HG02610 (cell line): ENCODE measurements at regions not wholly inside any gene's neighbourhood (a gene's known extent, or its start where the extent isn't known, plus 50 kb on each side); places are given as distances from the start of the nearest gene placed in this dataset.
"Not testable (repeated sequence)": the region's sequence is repeated elsewhere in the genome, so short reads cannot be mapped to it uniquely, and the experiment has no call there.

Experiments used
- ATAC-seq: cut with Tn5 transposase; IDR thresholded peaks from one replicate; pipeline ENCODE4 v1.9.1; 2021; ENCODE audit warnings: mild to moderate bottlenecking, moderate library complexity; ENCODE audit not compliant: unreplicated experiment

DNA sequence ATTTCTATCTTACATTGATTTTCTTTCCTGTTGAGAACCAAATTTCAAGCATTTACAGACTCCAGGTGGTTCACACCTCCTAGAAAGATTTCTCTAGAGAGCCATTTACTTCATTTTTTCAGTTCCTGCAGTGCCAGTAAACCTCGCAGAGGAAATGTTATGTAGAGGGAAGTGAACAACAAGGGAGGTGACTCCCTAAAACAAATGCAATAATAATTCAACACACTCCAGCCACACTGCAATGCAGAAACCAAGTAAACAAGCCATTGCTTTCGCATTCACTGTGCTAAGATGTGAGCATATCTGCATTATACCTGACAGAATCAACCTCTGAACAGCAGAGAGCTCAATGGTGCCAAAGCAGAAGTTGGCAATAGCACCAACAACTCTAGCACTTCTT is 215.1 kb downstream of the RBM26 start:
- peak; percentile 19 for ATAC-seq

DNA sequence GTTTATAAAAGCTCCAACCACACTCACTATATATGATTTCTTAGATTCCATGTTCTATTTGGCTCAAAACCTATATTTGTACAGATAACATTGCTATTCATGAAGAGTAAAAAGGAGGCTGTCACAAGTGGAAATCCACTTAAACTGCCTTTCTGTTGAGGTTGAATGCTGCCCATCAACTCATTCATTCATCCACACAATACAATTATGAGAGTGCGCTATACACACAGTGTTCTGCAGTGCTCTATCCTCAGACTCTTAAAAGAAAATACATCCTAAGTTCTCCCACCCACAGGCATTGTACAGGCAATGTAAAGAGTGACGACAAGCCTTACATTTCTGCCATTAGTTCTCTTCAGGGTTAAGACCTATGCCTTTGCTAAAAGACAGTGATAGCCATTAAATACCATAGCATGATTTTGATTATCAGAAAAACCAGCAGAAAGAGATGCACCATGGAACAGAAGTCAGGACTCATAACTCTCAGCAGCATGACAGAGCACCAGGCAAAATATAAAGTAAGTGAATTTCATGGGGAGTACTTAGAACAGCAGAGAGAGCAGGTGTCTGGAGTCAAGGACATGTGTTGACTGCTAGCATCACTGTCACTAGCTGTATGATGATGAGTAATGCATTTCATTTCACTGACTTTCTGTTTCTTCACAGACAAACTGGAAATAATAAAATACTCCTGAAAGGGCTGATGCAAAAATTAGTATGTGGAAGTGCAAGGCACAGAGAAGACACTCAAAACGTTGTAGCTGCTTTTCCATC is 218.0 kb downstream of the RBM26 start:
- peak; percentile 38 for ATAC-seq

DNA sequence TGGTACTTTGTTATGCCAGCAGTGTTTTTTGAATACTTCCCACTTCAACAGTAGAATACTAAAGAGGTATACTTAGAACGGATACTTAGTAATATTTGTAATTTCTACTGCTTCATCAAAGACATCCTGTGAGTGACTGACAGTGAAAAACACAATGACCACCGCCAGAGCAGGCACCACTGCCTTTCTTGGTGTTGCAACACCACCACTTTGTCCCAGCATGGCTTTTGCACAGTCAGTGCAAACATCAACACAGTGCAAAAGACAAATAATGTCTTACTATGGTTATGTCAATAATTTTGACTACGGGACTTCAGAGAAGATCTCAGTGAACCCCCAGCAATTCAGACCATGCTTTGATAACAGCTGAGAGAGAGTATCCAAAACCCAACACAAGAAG is 220.5 kb downstream of the RBM26 start:
- ATAC-seq, result no peak

DNA sequence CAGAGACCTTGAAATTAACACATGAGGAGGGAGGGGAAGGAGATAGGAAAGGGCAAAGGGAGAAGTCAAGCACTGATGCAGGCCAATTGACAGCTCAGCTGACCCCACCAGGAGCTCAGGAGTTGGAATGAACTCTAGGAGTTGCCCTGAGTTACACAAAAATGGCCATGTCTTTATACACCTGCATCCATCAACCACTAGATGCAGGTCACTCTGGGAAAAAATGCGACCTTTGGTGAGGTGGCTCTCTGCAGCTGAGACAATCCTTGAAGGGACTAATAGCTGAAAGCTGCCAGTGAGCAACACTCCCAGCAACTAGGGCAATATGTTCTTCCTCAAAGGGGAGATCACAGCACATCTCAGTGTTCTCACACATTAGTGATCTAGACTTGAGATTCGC is 222.8 kb downstream of the RBM26 start:
- no peak for ATAC-seq

DNA sequence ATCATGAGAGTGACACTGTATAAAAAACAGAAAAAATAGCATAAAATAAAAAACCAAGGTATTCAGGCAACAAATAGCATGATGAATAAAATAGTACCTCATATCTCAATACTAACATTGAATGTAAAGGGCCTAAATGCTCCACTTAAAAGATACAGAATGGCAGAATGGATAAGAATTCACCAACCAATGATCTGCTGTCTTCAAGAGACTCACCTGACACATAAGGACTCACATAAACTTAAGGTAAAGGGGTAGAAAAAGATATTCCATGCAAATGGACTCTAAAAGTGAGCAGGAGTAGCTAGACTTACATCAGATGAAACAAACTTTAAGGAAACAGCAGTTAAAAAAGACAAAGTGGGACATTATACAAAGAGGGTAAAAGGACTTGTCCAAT is 232.4 kb downstream of the RBM26 start:
- ATAC-seq, result not testable (repeated sequence)

DNA sequence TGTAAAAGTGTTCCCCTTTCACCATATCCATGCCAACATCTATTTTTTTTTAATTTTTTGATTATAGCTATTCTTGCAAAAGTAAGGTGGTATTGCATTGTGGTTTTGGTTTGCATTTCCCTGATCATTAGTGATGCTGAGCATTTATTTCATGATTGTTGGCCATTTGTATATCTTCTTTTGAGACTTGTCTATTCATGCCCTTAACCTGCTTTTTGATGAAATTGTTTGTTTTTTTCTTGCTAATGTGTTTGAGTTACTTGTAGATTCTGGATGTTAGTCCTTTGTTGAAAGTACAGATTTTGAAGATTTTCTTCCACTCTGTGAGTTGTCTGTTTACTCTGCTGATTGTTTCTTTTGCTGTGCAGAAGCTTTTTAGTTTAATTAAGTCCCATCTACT is 233.1 kb downstream of the RBM26 start:
- not testable (repeated sequence) for ATAC-seq

DNA sequence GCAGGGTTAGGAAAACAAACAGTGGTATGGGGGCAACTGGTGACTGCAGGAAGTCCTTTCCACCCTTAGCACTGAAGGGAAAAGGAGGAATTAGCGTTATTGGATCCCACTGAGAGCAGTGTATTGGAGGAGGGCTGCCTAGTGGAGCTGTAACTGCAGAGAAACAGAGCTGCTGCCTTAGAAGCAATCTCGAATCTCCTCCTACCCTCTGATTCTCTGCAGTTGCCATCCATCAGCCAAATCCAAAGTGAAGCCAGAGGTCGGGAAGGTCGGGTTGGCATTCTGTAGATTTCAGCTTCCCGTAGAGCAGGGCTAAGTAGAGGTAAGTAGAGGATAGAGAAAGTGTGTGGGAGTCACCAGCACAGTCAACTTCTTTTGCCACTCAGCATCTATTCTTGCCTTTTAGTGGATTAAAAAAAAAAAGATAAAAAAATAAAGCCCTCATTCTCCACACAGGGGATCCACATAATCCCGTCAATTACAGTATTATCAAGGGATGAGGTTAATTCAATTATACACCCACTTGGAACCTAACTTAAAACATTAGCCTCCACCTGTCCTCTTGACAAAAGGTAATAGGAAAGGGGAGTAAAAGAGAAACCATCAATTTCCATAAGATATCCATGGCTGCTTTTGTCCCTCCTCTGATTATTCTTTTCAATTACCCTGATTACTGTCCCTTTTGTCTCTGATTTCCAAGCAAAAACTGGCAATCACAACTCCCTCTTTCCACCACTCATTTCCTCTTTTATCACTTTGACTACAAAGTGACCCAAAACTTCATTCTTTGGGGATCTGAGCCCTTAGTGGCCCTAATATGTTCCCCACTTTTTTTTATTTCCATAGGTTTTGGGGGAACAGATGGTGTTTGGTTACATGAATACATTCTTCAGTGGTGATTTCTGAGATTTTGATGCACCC is 234.7 kb downstream of the RBM26 start:
- no peak for ATAC-seq

DNA sequence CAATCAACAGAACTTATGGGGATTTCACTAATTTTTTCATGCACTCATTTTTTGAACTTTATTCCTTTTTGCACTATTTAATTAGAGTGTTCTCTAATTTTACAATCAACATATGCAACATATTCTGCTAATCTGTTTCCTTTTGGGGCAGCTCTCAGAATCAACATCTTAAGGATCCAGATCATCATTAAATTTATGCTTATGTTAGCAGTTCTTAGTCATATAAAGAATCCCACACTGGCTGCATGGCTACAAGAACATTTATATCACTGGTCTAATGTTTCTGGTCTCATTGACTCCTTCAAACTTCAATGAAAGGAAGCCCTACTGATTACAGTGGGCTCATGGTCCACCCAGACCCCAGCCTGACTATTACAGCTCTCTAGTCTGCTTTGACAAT is 245.2 kb downstream of the RBM26 start:
- ATAC-seq, result no peak

DNA sequence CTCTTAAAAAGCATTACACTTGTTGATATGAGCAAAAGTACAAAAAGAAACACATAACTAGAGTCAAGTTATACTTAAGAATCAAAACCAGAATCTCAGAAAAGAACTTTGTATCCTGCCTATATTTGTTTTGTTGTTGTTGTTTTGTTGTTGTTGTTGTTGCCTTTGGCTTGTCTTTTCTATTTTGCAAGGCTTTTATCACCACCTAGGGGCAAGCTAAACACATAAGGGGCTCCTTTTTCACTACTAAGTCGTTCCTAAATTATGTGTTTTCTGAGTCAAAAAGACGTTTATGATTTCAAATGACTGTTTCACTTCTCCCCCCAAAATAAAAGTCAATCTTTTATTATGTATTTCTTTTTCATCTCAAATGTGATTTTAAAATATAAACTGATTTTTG is 250.2 kb downstream of the RBM26 start:
- no peak for ATAC-seq

DNA sequence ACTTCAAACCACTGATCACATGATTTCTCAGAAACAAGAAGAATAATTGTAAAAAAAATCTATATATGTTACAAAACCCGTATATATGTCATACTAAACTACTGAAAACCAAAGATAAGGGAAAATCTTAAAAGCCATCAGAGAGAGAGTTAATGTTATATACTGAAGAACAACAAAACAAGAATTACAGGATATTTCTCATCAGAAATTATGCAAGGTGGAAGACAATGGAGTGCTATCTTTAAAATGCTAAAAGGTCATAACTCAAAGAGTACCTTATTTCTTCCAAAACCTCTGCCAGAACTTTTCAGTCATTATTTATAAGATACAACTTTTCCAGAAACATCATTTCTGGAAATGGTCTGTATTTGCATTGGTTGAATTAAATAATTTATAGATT is 256.8 kb downstream of the RBM26 start:
- no peak for ATAC-seq

DNA sequence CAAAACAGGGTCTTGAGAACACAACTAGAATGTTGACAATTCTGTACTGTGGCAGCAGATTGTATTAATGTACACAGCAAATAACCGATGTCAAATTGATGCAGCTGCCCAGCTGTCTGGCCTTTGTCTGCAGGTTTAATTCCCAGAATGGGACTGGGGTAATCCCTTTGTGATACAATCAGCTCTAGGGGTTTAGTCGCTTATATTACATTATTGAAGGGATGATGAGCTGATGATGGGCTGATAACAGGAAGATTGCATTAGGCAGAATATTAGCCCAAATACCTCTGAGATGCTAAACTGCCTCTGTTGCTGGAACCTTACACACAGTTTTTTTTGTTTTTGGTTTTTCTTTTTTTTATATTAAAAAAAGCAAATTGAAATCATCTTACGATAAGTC is 265.0 kb downstream of the RBM26 start:
- no peak for ATAC-seq

DNA sequence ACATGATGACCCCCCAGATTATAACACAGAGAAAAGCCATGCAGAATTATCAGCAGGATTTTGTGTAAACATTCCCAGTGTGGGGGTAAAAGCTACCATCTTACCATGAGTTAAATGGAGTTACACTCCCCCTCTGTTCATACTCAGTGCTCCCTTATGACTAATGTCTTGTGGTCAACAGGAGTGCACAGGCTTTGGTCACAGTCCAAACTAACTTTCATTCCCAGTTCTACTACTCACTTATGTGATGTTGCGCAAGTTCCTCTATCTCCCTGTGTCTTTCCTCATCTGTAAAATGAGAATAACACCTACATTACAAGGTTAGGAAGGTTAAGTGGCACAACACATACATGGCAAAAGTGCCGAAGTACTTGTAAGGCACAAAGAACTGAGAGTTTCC is 277.9 kb downstream of the RBM26 start:
- peak; percentile 69 for ATAC-seq

DNA sequence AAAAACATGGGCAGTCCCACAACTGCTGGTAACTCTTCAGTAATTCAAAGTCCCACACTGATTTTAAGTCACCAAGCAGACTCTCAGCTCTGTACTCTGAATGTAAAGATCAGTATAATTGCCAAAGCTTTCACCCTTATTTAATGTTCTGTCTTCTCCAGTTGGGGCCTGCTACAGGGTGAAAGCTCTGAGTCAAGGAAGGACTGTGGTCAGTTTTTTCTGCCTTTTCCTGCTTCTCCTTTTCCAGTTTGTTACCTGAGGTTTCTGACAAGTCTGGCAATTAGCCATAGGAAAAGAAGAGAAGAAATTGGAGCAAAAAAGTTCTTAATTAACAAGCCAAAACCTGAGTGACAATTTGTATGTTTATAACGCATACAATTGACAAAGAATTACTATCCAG is 279.3 kb downstream of the RBM26 start:
- no peak for ATAC-seq

DNA sequence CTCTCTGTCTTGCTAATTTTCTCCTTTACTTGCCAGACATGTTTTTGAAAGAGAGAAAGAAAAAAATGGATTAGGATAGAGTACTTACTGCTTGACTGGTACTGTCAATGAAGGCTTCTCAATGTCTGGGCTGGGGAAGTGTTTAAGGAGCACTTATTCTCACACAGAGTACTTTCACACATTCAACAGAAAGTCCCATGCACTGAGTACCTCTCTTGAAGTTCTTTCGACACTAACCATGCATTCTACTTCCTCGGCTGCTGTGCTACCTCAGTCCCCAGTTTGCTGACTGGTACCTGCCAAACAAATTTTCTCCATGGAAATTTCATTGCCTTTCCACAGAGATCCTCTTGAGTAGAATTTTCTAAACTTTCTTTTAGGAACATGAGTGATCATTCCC is 281.9 kb downstream of the RBM26 start:
- ATAC-seq, result no peak

DNA sequence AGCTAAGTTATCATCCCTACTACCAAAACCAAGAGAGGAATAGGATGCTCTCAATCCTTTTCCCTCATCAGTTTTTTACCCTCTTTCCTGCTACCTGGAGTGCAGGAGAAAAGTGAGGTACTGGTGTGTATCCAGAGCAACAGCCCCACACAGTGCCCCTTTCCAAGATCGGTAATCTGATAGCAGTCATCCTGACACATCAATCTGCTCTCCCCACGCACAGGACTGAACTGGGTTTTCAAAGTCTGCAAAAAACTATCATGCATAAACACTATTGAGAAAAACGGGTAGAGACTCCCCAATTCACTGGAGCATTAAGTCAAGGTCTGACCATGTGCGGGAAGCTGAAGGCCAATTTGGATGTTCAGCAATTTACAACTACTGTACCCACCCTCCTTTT is 284.8 kb downstream of the RBM26 start:
- no peak for ATAC-seq

DNA sequence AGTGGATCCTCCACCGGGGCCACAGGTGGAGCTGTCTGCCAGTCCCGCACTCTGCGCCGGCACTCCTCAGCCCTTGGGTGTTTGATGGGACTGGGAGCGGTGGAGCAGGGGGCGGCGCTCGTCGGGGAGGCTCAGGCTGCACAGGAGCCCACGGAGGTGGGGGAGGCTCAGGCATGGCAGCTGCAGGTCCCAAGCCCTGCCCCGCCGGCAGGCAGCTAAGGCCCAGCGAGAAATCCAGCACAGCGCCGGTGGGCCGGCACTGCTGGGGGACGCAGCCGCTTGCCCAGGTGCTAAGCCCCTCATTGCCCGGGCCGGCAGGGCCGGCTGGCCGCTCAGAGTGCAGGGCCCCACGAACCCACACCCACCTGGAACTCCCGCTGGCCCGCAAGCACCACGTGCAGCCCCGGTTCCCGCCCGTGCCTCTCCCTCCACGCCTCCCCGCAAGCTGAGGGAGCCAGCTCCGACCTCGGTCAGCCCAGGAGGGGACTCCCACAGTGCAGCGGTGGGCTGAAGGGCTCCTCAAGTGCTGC is 286.4 kb downstream of the RBM26 start:
- ATAC-seq, result no peak

DNA sequence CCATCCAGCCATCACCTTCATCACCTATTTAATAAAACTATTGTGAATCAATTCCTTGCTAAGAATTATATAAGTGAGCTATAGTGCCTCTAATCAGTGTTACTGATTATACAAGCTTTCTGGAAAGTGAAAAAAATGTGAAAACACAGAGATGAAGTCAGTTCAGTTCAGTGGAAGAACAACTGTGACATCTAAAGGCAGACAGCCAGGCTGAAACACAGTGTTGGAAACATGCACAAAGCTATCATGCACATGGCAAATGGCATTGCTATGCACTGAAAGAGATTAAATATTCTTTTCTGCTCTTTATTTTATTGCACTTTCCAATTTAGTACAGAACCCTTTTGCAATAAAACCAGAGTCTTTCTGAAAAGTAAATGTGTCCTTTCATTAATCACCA is 294.0 kb downstream of the RBM26 start:
- no peak for ATAC-seq

DNA sequence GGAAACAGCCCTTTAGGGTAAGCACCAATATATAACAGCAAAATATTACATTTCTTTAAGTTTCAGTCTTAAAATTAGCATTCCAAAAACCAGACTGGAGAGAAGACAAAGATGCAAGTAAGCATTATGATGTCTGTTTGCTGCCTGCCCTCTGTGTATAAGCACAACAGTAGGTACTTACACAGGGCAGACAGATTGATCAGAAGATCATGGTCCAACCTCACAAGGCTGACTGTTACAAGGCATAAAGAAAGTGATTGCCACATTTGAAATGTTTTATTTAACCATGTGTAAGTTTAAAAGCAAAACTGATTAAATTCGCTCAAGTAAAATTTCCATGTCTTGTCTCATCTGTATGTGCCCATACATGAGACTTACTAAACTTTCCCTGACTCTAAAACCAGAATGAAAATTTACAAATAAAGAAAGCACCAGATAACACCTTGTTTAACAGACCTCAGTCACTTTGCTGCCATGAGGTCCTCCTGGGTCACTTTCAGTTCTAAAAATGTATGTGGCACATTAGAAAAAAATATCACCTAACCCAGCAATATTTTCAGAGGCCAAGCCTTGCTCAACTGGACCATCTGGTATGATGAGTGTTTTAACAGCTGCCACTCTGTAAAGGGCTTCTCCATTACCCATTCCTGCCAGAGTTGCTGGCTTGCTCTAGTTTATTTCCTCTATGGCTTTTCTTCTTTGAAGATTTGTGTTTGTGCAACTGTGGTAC is 297.0 kb downstream of the RBM26 start:
- peak; percentile 81 for ATAC-seq

DNA sequence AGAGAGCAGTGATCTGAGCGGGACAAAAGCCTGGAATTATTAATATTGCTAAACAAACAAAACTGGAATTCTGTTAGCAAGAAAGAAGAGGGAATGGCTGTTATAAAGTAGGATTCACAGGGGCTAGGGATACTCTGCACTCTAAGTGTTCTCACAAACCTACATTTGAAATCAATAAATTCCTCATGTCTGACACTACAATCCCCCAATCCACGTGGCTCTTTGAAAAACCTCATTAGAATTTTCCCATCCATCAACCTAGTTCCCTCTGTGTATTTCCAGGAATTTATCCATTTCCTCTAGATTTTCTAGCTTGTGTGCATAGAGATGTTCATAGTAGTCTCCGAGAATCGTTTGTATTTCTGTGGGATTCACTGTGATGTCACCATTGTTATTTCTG is 307.5 kb downstream of the RBM26 start:
- ATAC-seq, result no peak

DNA sequence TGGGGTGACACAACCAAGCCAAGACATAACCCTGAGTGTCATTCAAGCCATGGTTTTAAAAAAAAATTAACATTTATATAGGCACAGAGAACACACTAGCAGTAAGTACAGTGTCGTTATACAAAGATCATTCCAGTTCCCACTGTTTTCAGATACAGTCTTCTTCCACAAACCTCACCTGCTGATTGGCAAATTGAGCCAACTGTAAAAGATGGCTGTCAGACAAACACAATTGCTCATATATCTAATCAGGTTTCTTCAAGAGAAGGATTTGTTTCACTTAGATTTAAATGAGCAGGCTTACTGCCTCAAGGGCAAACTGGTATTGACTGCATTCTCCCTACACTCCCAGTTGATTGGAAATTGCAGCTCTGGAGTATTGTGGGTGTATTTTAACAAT is 308.9 kb downstream of the RBM26 start:
- no peak for ATAC-seq

DNA sequence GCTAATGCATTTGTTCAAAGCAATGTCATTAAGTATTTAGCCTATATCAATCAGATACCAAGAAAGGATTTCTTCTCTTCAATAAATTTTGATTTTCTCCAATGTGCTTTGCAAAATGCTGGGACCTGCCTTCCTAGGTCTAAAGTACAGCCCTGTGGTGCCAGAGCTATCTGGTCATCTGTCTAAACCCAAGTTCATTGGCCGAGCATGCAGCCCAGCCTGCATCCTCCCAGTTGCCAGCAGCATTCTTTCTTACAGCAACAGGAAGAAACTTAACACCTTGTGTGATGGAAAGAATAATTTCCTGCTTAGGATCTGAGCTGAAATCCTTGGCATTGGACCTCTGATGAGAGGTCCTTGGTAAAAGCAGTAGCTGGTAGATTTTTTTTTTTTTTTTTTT is 310.0 kb downstream of the RBM26 start:
- no peak for ATAC-seq
